ENCODE measurements at regions not wholly inside any gene's neighbourhood (a gene's known extent, or its start where the extent isn't known, plus 50 kb on each side); places are given as distances from the start of the nearest gene placed in this dataset.
"Not testable (repeated sequence)": the region's sequence is repeated elsewhere in the genome, so short reads cannot be mapped to it uniquely, and the experiment has no call there.

DNA sequence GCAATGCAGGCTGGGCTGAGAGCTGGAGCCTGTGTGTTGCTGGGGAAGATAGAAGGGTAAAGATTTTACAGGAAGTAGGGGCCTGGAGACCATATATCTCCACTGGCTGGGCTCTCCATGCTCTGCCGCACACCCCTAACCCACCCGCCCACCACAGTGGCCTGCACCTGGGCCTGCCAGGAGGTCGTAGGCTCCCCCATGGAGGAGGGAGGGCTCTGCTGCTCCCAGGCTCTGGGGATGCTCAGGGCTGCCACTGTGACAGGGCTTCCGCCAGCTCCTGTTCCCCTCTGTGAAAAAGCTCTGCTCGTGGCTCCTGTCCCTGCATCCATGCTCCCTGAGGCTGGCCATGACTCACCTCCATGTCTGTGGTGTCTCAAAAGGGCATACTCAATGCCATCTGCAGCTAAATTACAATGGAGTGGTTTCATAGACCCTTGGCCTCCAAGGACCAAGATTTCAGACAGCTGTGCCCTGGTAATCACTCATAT is 106.0 kb downstream of the CXCL12 start:
- peak in 1 of 2 donors; percentile 47 for DNase-seq

DNA sequence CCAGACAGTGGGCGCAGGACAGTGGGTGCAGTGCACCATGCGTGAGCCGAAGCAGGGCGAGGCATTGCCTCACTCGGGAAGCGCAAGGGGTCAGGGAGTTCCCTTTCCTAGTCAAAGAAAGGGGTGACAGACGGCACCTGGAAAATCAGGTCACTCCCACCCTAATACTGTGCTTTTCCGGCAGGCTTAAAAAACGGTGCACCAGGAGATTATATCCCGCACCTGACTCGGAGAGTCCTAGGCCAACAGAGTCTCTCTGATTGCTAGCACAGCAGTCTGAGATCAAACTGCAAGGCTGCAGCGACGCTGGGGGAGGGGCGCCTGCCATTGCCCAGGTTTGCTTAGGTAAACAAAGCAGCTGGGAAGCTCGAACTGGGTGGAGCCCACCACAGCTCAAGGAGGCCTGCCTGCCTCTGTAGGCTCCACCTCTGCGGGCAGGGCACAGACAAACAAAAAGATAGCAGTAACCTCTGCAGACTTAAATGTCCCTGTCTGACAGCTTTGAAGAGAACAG is 116.4 kb downstream of the CXCL12 start:
- not testable (repeated sequence) for H3K4me3 ChIP-seq; H3K27ac ChIP-seq; H3K27me3 ChIP-seq; H3K9me3 ChIP-seq; H3K4me1 ChIP-seq; H3K36me3 ChIP-seq; ATAC-seq (ENCODE audit: low FRiP score in 2 of 2)
- WGBS, 2 donors = 88 to 89% methylated on average over 13 to 14 of the region's 16 CpGs
- DNase-seq = peak in 1 of 2 donors; percentile 61

More for the DNA sequence above, 106.0 kb downstream of the CXCL12 start:
- H3K27ac ChIP-seq = no peak overlapping the region
- no peak overlapping the region for H3K4me3 ChIP-seq
- no peaks in the 10 kb centered on the region for H3K27me3 ChIP-seq
- ATAC-seq (ENCODE audit: low FRiP score in 2 of 2) = no peak
- no peaks in the 10 kb centered on the region for H3K36me3 ChIP-seq
- TF ChIP-seq, protein P1, sequence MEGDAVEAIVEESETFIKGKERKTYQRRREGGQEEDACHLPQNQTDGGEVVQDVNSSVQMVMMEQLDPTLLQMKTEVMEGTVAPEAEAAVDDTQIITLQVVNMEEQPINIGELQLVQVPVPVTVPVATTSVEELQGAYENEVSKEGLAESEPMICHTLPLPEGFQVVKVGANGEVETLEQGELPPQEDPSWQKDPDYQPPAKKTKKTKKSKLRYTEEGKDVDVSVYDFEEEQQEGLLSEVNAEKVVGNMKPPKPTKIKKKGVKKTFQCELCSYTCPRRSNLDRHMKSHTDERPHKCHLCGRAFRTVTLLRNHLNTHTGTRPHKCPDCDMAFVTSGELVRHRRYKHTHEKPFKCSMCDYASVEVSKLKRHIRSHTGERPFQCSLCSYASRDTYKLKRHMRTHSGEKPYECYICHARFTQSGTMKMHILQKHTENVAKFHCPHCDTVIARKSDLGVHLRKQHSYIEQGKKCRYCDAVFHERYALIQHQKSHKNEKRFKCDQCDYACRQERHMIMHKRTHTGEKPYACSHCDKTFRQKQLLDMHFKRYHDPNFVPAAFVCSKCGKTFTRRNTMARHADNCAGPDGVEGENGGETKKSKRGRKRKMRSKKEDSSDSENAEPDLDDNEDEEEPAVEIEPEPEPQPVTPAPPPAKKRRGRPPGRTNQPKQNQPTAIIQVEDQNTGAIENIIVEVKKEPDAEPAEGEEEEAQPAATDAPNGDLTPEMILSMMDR (IDR thresholded peaks at IDR 0.05) = no peak
- TF ChIP-seq POLR2AphosphoS5 (IDR thresholded peaks at IDR 0.05) (no peak), EP300 (IDR thresholded peaks at IDR 0.05) (no peak), POLR2A (IDR thresholded peaks at IDR 0.05) (no peak)
- H3K9me3 ChIP-seq = no peaks in the 10 kb centered on the region
- H3K4me1 ChIP-seq = no peaks in the 10 kb centered on the region
- WGBS, 2 donors = 88 to 91% methylated on average over 3 to 5 of the region's 5 CpGs

DNA sequence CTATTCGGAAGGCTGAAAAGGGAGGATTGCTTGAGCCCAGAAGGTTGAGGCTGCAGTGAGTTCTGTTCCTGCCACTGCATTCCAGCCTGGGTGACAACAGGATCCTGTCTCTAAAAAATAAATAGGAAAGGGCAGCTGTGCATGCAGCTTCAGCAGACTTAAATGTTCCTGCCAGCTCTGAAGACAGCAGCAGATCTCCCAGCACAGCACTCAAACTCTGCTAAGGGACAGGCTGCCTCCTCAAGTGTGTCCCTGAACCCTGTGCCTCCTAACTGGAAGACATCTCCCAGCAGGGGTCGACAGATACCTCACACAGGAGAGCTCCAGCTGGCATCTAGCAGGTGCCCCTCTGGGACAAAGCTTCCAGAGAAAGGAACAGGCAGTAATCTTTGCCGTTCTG is 117.9 kb downstream of the CXCL12 start:
- Histone ChIP-seq H3K9me3 (no peaks in the 10 kb centered on the region), H3K4me1 (no peaks in the 10 kb centered on the region), H3K36me3 (no peaks in the 10 kb centered on the region), H3K4me3 (no peak overlapping the region), H3K27ac (no peak overlapping the region), H3K27me3 (no peaks in the 10 kb centered on the region)
- ATAC-seq (ENCODE audit: low FRiP score in 2 of 2) = no peak
- 77 to 90% methylated on average over 3 of the region's 3 CpGs for WGBS, 2 donors
- TF ChIP-seq POLR2AphosphoS5 (IDR thresholded peaks at IDR 0.05) (no peak), POLR2A (IDR thresholded peaks at IDR 0.05) (no peak), EP300 (IDR thresholded peaks at IDR 0.05) (no peak)
- TF ChIP-seq, protein P1 (IDR thresholded peaks at IDR 0.05) = no peak
- DNase-seq = no peak

DNA sequence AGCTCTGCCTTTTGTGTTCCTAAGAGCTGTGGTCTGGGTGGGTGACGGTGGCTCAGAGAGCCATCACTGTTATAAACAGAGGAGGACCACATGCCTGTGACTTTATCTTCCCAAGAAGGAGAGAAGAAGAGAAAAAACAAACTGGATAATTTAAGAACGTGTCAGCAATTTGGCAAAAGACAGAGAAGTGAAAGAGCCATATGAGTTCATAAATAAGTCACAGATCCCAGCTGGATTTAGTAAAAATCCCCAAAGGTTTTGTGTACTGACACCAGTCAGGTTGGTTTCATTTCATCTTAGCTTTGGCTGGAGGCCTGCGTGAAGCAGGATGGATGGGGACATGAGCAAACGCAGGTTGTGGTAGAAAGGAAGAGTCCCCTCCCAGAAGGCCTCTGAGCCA is 120.7 kb downstream of the CXCL12 start:
- 66% methylated on average over 4 of the region's 4 CpGs for WGBS, 2 donors
- Histone ChIP-seq H3K9me3 (no peaks in the 10 kb centered on the region), H3K4me3 (no peak overlapping the region), H3K4me1 (no peaks in the 10 kb centered on the region), H3K27ac (no peak overlapping the region), H3K27me3 (no peaks in the 10 kb centered on the region), H3K36me3 (no peaks in the 10 kb centered on the region)
- DNase-seq (no peak), ATAC-seq (ENCODE audit: low FRiP score in 2 of 2) (no peak)
- TF ChIP-seq, protein P1 (IDR thresholded peaks at IDR 0.05) = no peak
- no peak for TF ChIP-seq POLR2AphosphoS5 (IDR thresholded peaks at IDR 0.05)
- TF ChIP-seq EP300 (IDR thresholded peaks at IDR 0.05) = no peak
- no peak for TF ChIP-seq POLR2A (IDR thresholded peaks at IDR 0.05)

DNA sequence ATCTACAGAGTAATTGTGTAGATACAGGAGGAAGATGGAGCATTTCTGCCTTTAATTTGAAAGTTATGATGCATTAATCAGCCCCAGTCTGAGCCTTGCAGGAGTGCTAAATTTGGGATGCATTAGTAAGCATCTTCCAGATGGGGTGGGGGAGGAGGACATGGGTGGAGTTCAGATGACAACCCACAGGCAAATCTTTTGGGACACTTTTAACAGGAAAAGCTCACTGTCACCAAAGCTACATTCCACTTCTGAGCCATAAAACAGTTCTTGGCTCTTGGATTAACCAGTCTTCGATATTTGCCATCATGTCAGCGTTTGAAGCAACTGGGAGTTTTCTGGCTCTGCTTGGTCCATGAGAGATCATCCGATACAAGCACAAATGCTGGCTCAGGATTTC is 121.1 kb downstream of the CXCL12 start:
- H3K9me3 ChIP-seq = no peaks in the 10 kb centered on the region
- H3K27ac ChIP-seq = no peak overlapping the region
- H3K4me3 ChIP-seq = no peak overlapping the region
- H3K4me1 ChIP-seq = no peaks in the 10 kb centered on the region
- no peaks in the 10 kb centered on the region for H3K36me3 ChIP-seq
- 80 to 97% methylated on average over 3 of the region's 3 CpGs for WGBS, 2 donors
- DNase-seq (no peak), ATAC-seq (ENCODE audit: low FRiP score in 2 of 2) (no peak)
- H3K27me3 ChIP-seq = no peaks in the 10 kb centered on the region
- no peak for TF ChIP-seq EP300 (IDR thresholded peaks at IDR 0.05)
- no peak for TF ChIP-seq POLR2AphosphoS5 (IDR thresholded peaks at IDR 0.05)
- TF ChIP-seq POLR2A (IDR thresholded peaks at IDR 0.05) = no peak
- TF ChIP-seq, protein P1 (IDR thresholded peaks at IDR 0.05) = no peak
